ENCODE measurements at regions not wholly inside any gene's neighbourhood (a gene's known extent, or its start where the extent isn't known, plus 50 kb on each side); places are given as distances from the start of the nearest gene placed in this dataset.

DNA sequence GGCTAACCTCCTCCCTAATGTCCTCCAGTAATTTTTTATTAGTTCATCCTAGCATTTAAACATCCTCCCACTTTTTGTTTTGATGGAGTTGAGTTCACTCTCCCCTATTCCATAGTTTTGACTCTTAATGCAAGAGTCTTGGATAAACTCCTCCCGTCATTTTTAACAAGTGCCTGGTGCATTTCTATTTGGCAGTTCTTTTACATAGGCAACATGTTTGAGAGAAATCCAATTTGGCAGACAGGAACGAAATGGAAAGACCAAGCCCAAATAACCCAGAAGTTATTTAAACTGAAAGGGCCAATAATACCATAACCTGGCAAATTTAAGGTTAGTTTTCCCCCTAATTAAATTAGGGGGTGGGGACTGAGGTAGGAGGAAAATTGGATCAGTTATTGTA is 291.5 kb upstream of the MANEA start:
- DNase-seq (no peak), ATAC-seq (no peak)
- Histone ChIP-seq H3K4me3 (no peak overlapping the region), H3K9me3 (no peaks in the 10 kb centered on the region), H3K27ac (no peak overlapping the region), H3K27me3 (ENCODE audit: low read depth) (no peaks in the 10 kb centered on the region), H3K4me1 (no peaks in the 10 kb centered on the region), H3K36me3 (no peaks in the 10 kb centered on the region)
- TF ChIP-seq, protein P1, sequence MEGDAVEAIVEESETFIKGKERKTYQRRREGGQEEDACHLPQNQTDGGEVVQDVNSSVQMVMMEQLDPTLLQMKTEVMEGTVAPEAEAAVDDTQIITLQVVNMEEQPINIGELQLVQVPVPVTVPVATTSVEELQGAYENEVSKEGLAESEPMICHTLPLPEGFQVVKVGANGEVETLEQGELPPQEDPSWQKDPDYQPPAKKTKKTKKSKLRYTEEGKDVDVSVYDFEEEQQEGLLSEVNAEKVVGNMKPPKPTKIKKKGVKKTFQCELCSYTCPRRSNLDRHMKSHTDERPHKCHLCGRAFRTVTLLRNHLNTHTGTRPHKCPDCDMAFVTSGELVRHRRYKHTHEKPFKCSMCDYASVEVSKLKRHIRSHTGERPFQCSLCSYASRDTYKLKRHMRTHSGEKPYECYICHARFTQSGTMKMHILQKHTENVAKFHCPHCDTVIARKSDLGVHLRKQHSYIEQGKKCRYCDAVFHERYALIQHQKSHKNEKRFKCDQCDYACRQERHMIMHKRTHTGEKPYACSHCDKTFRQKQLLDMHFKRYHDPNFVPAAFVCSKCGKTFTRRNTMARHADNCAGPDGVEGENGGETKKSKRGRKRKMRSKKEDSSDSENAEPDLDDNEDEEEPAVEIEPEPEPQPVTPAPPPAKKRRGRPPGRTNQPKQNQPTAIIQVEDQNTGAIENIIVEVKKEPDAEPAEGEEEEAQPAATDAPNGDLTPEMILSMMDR (IDR thresholded peaks at IDR 0.05): no peak
- intact Hi-C loops (cut with DNase I): no loop called here

DNA sequence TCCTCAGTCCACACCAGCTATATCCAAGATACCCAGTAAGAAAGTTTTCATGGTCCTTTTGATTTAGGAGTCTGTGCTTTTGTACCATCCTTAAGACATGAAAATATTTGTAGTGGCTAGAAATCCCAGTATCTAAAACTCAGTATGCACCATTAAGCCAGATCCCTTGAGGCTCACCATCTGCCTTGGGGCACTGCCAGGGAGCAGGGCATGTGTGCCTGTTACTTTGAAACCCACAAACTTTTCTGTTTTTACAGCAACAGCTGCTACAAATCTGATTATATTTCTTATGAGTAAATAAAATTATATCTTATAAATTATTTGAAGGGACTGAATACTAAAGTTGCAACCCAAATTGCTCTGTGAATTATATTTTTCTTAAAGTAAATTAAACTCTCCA is 290.5 kb upstream of the MANEA start:
- DNase-seq: no peak
- intact Hi-C loops (cut with DNase I): no loop called here
- H3K27me3 ChIP-seq (ENCODE audit: low read depth): no peaks in the 10 kb centered on the region
- H3K9me3 ChIP-seq: no peaks in the 10 kb centered on the region
- ATAC-seq: no peak
- no peaks in the 10 kb centered on the region for H3K36me3 ChIP-seq
- no peak overlapping the region for H3K4me3 ChIP-seq
- no peak overlapping the region for H3K27ac ChIP-seq
- TF ChIP-seq, protein P1 (IDR thresholded peaks at IDR 0.05): no peak
- H3K4me1 ChIP-seq: no peaks in the 10 kb centered on the region

DNA sequence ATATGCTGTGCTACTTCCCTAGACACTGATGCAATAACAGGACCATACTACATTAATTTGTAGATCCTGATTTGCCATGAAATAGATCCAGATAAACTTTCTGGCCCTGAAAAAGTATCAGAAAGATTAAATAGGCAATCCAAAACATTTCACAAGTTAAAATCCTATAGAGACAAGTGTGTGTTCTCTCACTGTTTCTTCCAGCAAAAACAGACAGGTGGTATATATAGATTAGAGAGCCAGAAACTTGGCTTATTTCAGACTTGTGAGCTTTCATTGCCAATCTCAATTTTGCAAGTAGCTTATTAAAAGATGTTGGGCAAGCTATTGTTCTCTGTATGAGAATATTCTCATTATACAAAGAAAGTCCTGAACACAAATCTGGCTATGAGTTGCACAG is 289.1 kb upstream of the MANEA start:
- intact Hi-C loops (cut with DNase I): no loop called here
- H3K27me3 ChIP-seq (ENCODE audit: low read depth): no peaks in the 10 kb centered on the region
- H3K4me1 ChIP-seq: no peaks in the 10 kb centered on the region
- no peak overlapping the region for H3K4me3 ChIP-seq
- DNase-seq: no peak
- no peaks in the 10 kb centered on the region for H3K36me3 ChIP-seq
- H3K27ac ChIP-seq: no peak overlapping the region
- H3K9me3 ChIP-seq: no peaks in the 10 kb centered on the region
- TF ChIP-seq, protein P1 (IDR thresholded peaks at IDR 0.05): no peak
- ATAC-seq: no peak

DNA sequence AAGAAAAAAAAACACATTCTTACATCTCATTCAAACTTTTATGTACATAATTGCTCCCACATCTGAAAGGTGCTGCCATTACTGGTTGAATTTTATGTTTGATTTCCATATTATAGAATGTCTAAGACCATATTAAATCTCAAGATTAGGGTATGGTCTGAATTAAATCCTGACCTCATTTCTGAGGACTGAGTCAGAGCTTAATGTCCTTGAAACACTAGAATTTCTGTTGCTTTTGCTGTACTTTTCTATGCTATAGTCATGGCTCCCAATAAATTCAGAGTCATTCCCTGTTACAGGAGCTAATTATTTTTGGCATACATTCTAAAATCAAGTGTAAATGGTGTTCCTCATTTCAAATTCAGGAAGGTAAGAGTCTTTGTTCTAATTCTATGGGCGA is 285.3 kb upstream of the MANEA start:
- TF ChIP-seq, protein P1 (IDR thresholded peaks at IDR 0.05): no peak
- DNase-seq: no peak
- no peaks in the 10 kb centered on the region for H3K27me3 ChIP-seq (ENCODE audit: low read depth)
- intact Hi-C loops (cut with DNase I): no loop called here
- no peak for ATAC-seq
- H3K36me3 ChIP-seq: no peaks in the 10 kb centered on the region
- H3K4me3 ChIP-seq: no peak overlapping the region
- H3K27ac ChIP-seq: no peak overlapping the region
- no peaks in the 10 kb centered on the region for H3K9me3 ChIP-seq
- no peaks in the 10 kb centered on the region for H3K4me1 ChIP-seq

DNA sequence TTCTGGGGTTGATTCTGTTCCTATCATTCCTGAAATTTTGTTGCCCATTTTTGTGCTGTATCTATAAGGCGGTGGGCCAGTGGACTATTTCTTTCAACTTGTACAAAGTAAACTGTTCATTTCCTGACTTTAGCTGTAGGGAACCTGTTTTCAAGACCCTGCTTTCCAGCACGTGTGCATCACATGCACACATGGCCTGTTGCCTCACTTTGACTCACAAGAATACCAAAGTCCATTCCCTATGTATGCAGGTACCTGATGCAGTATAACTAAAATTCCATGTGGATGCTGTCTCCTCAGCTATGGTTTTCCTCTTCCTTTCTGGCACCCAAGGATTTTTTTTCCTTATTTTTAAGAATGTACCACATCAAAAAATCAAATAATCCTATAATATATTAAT is 284.1 kb upstream of the MANEA start:
- Histone ChIP-seq H3K36me3 (no peaks in the 10 kb centered on the region), H3K4me1 (no peaks in the 10 kb centered on the region), H3K4me3 (no peak overlapping the region), H3K27me3 (ENCODE audit: low read depth) (no peaks in the 10 kb centered on the region), H3K9me3 (no peaks in the 10 kb centered on the region), H3K27ac (no peak overlapping the region)
- TF ChIP-seq, protein P1 (IDR thresholded peaks at IDR 0.05): no peak
- ATAC-seq: no peak
- intact Hi-C loops (cut with DNase I): no loop called here
- DNase-seq: no peak

DNA sequence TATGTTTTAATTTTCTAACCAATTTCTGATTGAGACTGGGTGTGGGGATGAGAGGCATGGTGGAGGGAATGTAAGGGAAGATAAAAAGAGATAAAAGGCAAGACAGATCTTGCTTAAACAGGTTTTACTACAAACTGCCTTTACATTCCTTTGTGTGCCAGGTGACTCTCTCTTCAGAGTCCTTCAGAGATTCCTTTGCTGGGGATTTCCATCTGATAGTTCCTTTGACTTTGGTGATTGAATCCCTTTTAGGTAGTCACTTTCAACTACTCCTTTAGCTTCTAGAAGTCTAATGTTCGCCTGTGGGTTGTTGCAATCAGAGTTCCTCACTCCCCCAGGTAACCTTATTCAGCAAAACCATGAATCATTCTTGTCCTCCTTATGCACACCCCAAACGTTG is 283.3 kb upstream of the MANEA start:
- no peaks in the 10 kb centered on the region for H3K27me3 ChIP-seq (ENCODE audit: low read depth)
- H3K4me1 ChIP-seq: no peaks in the 10 kb centered on the region
- no peak overlapping the region for H3K27ac ChIP-seq
- no peaks in the 10 kb centered on the region for H3K9me3 ChIP-seq
- TF ChIP-seq, protein P1 (IDR thresholded peaks at IDR 0.05): no peak
- H3K4me3 ChIP-seq: no peak overlapping the region
- ATAC-seq: no peak
- intact Hi-C loops (cut with DNase I): no loop called here
- no peaks in the 10 kb centered on the region for H3K36me3 ChIP-seq
- no peak for DNase-seq
